ENCODE measurements at regions not wholly inside any gene's neighbourhood (a gene's known extent, or its start where the extent isn't known, plus 50 kb on each side); places are given as distances from the start of the nearest gene placed in this dataset.

- no peak overlapping the region for H3K4me3 ChIP-seq (ENCODE audit: low read length)
- DNase-seq (ENCODE audit: low read depth): no peak
- TF ChIP-seq CTCF (conservative IDR thresholded peaks at IDR 0.05; ENCODE audit: low read length): no peak
Observed at GRCh38 chr2:239693761-239694415, 293.1 kb upstream of the HDAC4 start.

- no peak overlapping the region for H3K4me3 ChIP-seq (ENCODE audit: low read length)
- no peak for DNase-seq (ENCODE audit: low read depth)
- no peak for TF ChIP-seq CTCF (conservative IDR thresholded peaks at IDR 0.05; ENCODE audit: low read length)
Observed at GRCh38 chr2:239693330-239693729, 292.5 kb upstream of the HDAC4 start.

GRCh38 chr2:239692919-239693318 lies 292.1 kb upstream of the HDAC4 start:
- no peak overlapping the region for H3K4me3 ChIP-seq (ENCODE audit: low read length)
- DNase-seq (ENCODE audit: low read depth): no peak
- TF ChIP-seq CTCF (conservative IDR thresholded peaks at IDR 0.05; ENCODE audit: low read length): no peak

GRCh38 chr2:239692362-239692851 lies 291.6 kb upstream of the HDAC4 start:
- DNase-seq (ENCODE audit: low read depth): no peak
- no peak overlapping the region for H3K4me3 ChIP-seq (ENCODE audit: low read length)
- no peak for TF ChIP-seq CTCF (conservative IDR thresholded peaks at IDR 0.05; ENCODE audit: low read length)

- TF ChIP-seq CTCF (conservative IDR thresholded peaks at IDR 0.05; ENCODE audit: low read length): no peak
- DNase-seq (ENCODE audit: low read depth): no peak
- H3K4me3 ChIP-seq (ENCODE audit: low read length): no peak overlapping the region
Observed at GRCh38 chr2:239691720-239692119, 290.9 kb upstream of the HDAC4 start.

GRCh38 chr2:239690651-239691631 lies 290.1 kb upstream of the HDAC4 start:
- H3K4me3 ChIP-seq (ENCODE audit: low read length): no peak overlapping the region
- no peak for DNase-seq (ENCODE audit: low read depth)
- no peak for TF ChIP-seq CTCF (conservative IDR thresholded peaks at IDR 0.05; ENCODE audit: low read length)
